MCF 10A (cell line): ENCODE measurements at regions not wholly inside any gene's neighbourhood (a gene's known extent, or its start where the extent isn't known, plus 50 kb on each side); places are given as distances from the start of the nearest gene placed in this dataset.

Experiments used
- BruUV-seq: library from RNA; stranded (reverse); fragments of 400-500 nt; replicated peaks from 2 replicates; lab custom pipeline; 2021; lab: Mats Ljungman, UMichigan
- CTCF ChIA-PET: fragments of 300-600 bp; sonication (Branson Sonifier 250); formaldehyde crosslinking; extraction: SDS; loops from one replicate; lab custom pipeline; 2021; ENCODE audit warnings: antibody characterized with exemption, inconsistent platforms; lab: Yijun Ruan, JAX
- POLR2A ChIA-PET: fragments of 300-600, 350-650 bp; sonication (Branson Sonifier 250); formaldehyde crosslinking; extraction: SDS; loops from one replicate; lab custom pipeline; 2020; ENCODE audit warnings: antibody characterized with exemption, inconsistent platforms; lab: Yijun Ruan, JAX
- DNase-seq: peaks from one replicate; pipeline ENCODE4 v3.0.0-alpha.2; 2018; ENCODE audit not compliant: unreplicated experiment
- H3K27ac Mint-ChIP-seq: one replicate; pipeline ENCODE4 v1.8.0; 2022; ENCODE audit warnings: mild to moderate bottlenecking, low read depth, mixed read lengths; ENCODE audit not compliant: unreplicated experiment
- H3K27me3 Mint-ChIP-seq: one replicate; pipeline ENCODE4 v1.8.0; 2022; ENCODE audit warnings: mixed read lengths; ENCODE audit not compliant: insufficient read depth, unreplicated experiment
- H3K36me3 Mint-ChIP-seq: one replicate; pipeline ENCODE4 v1.8.0; 2022; ENCODE audit warnings: mild to moderate bottlenecking, moderate library complexity, mixed read lengths; ENCODE audit not compliant: insufficient read depth, unreplicated experiment
- H3K4me1 Mint-ChIP-seq: one replicate; pipeline ENCODE4 v1.8.0; 2022; ENCODE audit warnings: mixed read lengths; ENCODE audit not compliant: insufficient read depth, unreplicated experiment
- H3K4me3 Mint-ChIP-seq: one replicate; pipeline ENCODE4 v1.8.0; 2022; ENCODE audit warnings: mild to moderate bottlenecking, moderate library complexity, mixed read lengths; ENCODE audit not compliant: unreplicated experiment
- H3K9me3 Mint-ChIP-seq: one replicate; pipeline ENCODE4 v1.8.0; 2022; ENCODE audit warnings: mixed read lengths; ENCODE audit not compliant: unreplicated experiment
- CTCF ChIP-seq: fragments of 200-600 bp; IDR thresholded peaks from one replicate; pipeline ENCODE4 v1.8.0; 2022; ENCODE audit warnings: antibody characterized with exemption, mild to moderate bottlenecking; ENCODE audit not compliant: unreplicated experiment
- intact Hi-C: fragments of 100-400 bp; cut with micrococcal nuclease; formaldehyde crosslinking; loops from 2 replicates; pipeline ENCODE4 v1.14.1; 2022

GRCh38 chr13:105200181-105200580, 1335.3 kb downstream of the EFNB2 start:
- Mint-ChIP-seq H3K4me1 (peaks cover 6% of the 10 kb centered on the region), H3K27ac (no peak overlapping the region), H3K4me3 (no peak overlapping the region), H3K27me3 (no peaks in the 10 kb centered on the region), H3K9me3 (peaks cover 7% of the 10 kb centered on the region), H3K36me3 (no peaks in the 10 kb centered on the region)
- intact Hi-C loops, result loop anchor here (10.0 kb wide), 2 partner anchors 625 to 1335 kb away; partner anchors contain the start of gene EFNB2
- DNase-seq, result no peak
- ChIA-PET CTCF (no interaction called here), POLR2A (no interaction called here)
- TF ChIP-seq CTCF, result no peak
- BruUV-seq, result no TSS peak

GRCh38 chr13:105196052-105196451, 1339.4 kb downstream of the EFNB2 start:
- Mint-ChIP-seq H3K9me3 (peaks cover 7% of the 10 kb centered on the region), H3K4me1 (peaks cover 6% of the 10 kb centered on the region), H3K4me3 (no peak overlapping the region), H3K27me3 (no peaks in the 10 kb centered on the region), H3K27ac (peak overlapping the region; percentile 40), H3K36me3 (no peaks in the 10 kb centered on the region)
- no peak for TF ChIP-seq CTCF
- POLR2A ChIA-PET, result no interaction called here
- intact Hi-C loops, result no loop called here
- peak; percentile 13 for DNase-seq
- no TSS peak for BruUV-seq
- CTCF ChIA-PET, result no interaction called here

GRCh38 chr13:105193026-105193425, 1342.4 kb downstream of the EFNB2 start:
- no peaks in the 10 kb centered on the region for H3K27me3 Mint-ChIP-seq
- ChIA-PET CTCF (interaction anchor here (1.0 to 1.2 kb wide), 2 partner anchors 10 to 621 kb away, joined by 3 read pairs; no protein-coding TSS in a partner anchor), POLR2A (no interaction called here)
- TF ChIP-seq CTCF, result no peak
- intact Hi-C loops, result no loop called here
- no peak overlapping the region for H3K4me3 Mint-ChIP-seq
- no peak overlapping the region for H3K27ac Mint-ChIP-seq
- H3K4me1 Mint-ChIP-seq, result peaks cover 6% of the 10 kb centered on the region
- DNase-seq, result no peak
- H3K9me3 Mint-ChIP-seq, result peaks cover 7% of the 10 kb centered on the region
- no peaks in the 10 kb centered on the region for H3K36me3 Mint-ChIP-seq
- BruUV-seq, result no TSS peak

- BruUV-seq, result no TSS peak
- CTCF ChIA-PET, result no interaction called here
- TF ChIP-seq CTCF, result no peak
- DNase-seq, result no peak
- POLR2A ChIA-PET, result interaction anchor here (0.6 to 0.7 kb wide), 2 partner anchors 17 to 888 kb away, joined by 3 to 5 read pairs; no protein-coding TSS in a partner anchor
- no peaks in the 10 kb centered on the region for H3K4me1 Mint-ChIP-seq
- intact Hi-C loops, result no loop called here
- H3K27ac Mint-ChIP-seq, result no peak overlapping the region
- H3K27me3 Mint-ChIP-seq, result no peaks in the 10 kb centered on the region
- H3K9me3 Mint-ChIP-seq, result no peaks in the 10 kb centered on the region
- H3K36me3 Mint-ChIP-seq, result no peaks in the 10 kb centered on the region
- H3K4me3 Mint-ChIP-seq, result no peak overlapping the region
Measured at GRCh38 chr13:105184201-105184600, 1351.3 kb downstream of the EFNB2 start.
